Omental fat pad (tissue), 3 donors: ENCODE measurements at regions not wholly inside any gene's neighbourhood (a gene's known extent, or its start where the extent isn't known, plus 50 kb on each side); places are given as distances from the start of the nearest gene placed in this dataset.

Experiments
- ATAC-seq: fragments of 150-250 bp; one replicate; pipeline ENCODE4 v1.9.1; 2016; ENCODE audit warnings: mild to moderate bottlenecking, moderate library complexity; ENCODE audit not compliant: low FRiP score
- DNase-seq: peaks from one replicate; pipeline ENCODE4 v3.0.0-alpha.2; 2019; ENCODE audit warnings: low spot score
- CTCF ChIP-seq, 3 donors: fragments of 450-650 bp; IDR thresholded peaks; one replicate each; pipeline ENCODE4 v1.5.1; 2016 to 2017; ENCODE audit warnings: antibody characterized with exemption in 3 of 3, mild to moderate bottlenecking in 3 of 3, moderate library complexity in 2 of 3

- TF ChIP-seq CTCF (IDR thresholded peaks at IDR 0.05) = no peak
- DNase-seq (no peak), ATAC-seq (no peak)
Measured at GRCh38 chr1:29482064-29482463, 245.7 kb downstream of the PTPRU start.

- TF ChIP-seq CTCF (IDR thresholded peaks at IDR 0.05) = no peak
- DNase-seq (no peak), ATAC-seq (no peak)
Measured at GRCh38 chr1:29481031-29481430, 244.7 kb downstream of the PTPRU start.

GRCh38 chr1:29478879-29479278, 242.6 kb downstream of the PTPRU start:
- no peak for ATAC-seq
- TF ChIP-seq CTCF (IDR thresholded peaks at IDR 0.05) = no peak
- DNase-seq = no peak

- TF ChIP-seq CTCF (IDR thresholded peaks at IDR 0.05) = no peak
- ATAC-seq (no peak), DNase-seq (no peak)
Measured at GRCh38 chr1:29478151-29478791, 241.9 kb downstream of the PTPRU start.

GRCh38 chr1:29475326-29475725, 239.0 kb downstream of the PTPRU start:
- no peak for DNase-seq
- TF ChIP-seq CTCF (IDR thresholded peaks at IDR 0.05) = no peak
- ATAC-seq = no peak

- DNase-seq (no peak), ATAC-seq (no peak)
- no peak for TF ChIP-seq CTCF (IDR thresholded peaks at IDR 0.05)
Measured at GRCh38 chr1:29474274-29475244, 238.2 kb downstream of the PTPRU start.
